ENCODE measurements at regions not wholly inside any gene's neighbourhood (a gene's known extent, or its start where the extent isn't known, plus 50 kb on each side); places are given as distances from the start of the nearest gene placed in this dataset.

DNA sequence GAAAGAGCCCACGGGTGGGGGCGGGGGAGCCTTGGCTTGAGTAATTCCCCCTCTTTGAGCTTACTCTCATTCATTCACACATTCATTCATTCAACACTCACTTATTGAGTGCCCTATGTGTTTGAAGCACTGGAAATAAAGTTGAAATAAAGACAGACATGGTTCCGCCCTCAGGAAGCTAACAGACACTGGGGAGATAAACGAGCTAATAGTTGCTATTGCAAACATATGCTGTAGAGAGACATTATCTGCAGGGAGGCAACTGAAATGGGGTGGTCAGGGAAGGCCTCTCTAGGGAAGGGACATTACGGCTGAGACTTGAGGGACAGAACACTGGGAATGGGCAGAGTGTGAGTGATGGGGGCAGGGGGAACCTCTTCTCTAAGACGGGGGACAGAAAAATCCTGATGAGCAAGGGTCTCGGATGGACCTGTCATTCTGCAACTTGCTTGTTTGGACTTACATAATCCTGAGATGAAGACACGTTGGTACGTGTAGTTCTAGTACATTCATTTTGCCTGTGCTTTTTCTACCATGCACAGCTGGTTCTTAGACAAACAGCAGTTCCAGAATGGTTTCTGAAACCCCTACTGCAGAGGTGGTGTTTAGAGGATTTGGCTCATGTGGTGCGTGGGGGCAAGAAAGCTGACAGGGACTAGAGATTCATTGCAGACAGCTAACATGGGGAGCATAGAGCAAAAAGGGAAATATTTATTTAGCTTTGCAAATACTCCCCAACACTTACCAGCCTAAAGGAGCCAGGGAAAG is 71.1 kb upstream of the BLCAP start:
- Histone ChIP-seq H3K36me3 (ENCODE audit: control insufficient read depth, insufficient read depth, low read length) (no peaks in the 10 kb centered on the region), H3K27me3 (replicated peaks; ENCODE audit: control insufficient read depth, insufficient read depth, low read length) (no peaks in the 10 kb centered on the region; the same call in 1 of the 2 replicates), H3K4me3 (replicated peaks; ENCODE audit: low read depth, low read length) (no peak overlapping the region)
- TF ChIP-seq CTCF (IDR thresholded peaks at IDR 0.05; ENCODE audit: insufficient read depth, low read length, poor library complexity, severe bottlenecking), result no peak
- no peak for DNase-seq (ENCODE audit: extremely low read depth, insufficient read length)

DNA sequence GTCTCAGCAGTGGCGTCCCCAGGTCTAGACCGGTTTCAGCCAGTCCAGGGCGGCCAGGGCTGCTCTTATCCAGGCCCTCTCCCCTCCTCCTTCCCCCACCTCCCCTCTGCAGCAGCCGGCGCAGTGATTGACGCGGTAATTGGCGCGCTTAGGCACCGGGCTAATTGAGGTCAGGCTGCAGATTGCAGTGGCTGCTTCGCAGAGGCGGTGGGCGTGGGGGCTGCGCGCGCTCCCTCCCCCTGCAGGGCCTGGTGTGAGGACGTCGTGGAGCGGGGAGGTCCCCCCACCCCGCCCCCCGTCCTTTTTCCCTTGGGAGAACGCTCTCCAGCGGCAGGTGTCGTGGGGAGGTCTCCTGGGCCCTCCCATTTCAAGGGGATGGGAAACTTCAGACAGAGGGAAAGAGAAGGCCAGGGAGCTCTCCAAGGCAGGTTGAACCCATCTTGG is 70.4 kb upstream of the BLCAP start:
- H3K36me3 ChIP-seq (ENCODE audit: control insufficient read depth, insufficient read depth, low read length), result no peaks in the 10 kb centered on the region
- DNase-seq (ENCODE audit: extremely low read depth, insufficient read length), result no peak
- H3K4me3 ChIP-seq (replicated peaks; ENCODE audit: low read depth, low read length), result no peak overlapping the region
- no peak for TF ChIP-seq CTCF (IDR thresholded peaks at IDR 0.05; ENCODE audit: insufficient read depth, low read length, poor library complexity, severe bottlenecking)
- no peaks in the 10 kb centered on the region; the same call in 1 of the 2 replicates for H3K27me3 ChIP-seq (replicated peaks; ENCODE audit: control insufficient read depth, insufficient read depth, low read length)

DNA sequence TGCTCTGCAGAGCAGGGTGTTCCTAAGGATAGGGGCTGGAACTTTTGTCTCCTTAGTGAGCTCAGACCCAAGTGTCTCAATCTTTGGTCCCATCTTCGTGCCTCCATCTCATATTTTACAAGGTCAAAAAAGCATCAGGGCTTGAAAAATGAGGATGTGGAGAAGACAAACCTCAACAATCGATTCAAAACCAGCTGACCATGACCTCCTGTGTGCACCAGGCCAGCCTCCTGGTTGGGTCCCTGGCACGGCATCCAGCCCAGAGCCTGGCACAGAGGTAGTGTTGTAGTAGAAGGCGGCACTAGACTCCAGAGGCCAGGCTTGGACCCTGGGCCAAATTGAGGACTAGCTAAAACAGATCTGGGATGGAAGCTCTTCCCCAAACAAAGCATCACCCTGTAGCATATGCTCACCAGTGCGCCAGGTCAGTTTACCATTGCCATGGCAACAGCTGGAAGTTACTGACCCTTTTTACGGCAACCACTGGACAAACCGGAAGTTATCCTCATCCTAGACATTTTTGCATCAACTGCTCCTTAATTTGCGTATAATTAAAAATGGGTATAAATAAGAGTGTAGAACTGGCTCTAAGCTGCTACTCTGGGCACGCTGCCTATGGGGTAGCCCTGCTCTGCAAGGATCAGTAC is 69.3 kb upstream of the BLCAP start:
- Histone ChIP-seq H3K27me3 (replicated peaks; ENCODE audit: control insufficient read depth, insufficient read depth, low read length) (no peaks in the 10 kb centered on the region), H3K36me3 (ENCODE audit: control insufficient read depth, insufficient read depth, low read length) (no peaks in the 10 kb centered on the region), H3K4me3 (replicated peaks; ENCODE audit: low read depth, low read length) (no peak overlapping the region)
- no peak for DNase-seq (ENCODE audit: extremely low read depth, insufficient read length)
- no peak for TF ChIP-seq CTCF (IDR thresholded peaks at IDR 0.05; ENCODE audit: insufficient read depth, low read length, poor library complexity, severe bottlenecking)

DNA sequence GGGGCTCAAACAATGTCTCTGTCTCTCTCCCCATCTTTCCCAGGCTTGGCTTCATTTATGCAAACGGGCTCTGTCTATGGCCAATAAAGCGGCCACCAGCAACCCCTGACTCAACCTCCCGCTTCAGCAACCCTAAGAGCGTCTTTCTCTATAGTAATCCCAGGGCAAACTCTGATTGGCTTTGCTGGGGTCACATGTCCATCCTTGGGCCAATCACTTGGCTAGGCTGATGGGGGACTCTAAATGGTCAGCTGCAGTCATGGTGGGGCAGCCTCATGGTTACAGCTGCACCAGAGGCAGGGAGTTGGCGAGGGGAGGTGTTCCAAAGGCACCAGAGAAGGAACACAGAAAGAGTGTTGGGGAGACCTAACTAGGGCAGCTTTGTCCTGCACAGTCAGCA is 68.5 kb upstream of the BLCAP start:
- TF ChIP-seq CTCF (IDR thresholded peaks at IDR 0.05; ENCODE audit: insufficient read depth, low read length, poor library complexity, severe bottlenecking), result no peak
- no peaks in the 10 kb centered on the region; the same call in 1 of the 2 replicates for H3K27me3 ChIP-seq (replicated peaks; ENCODE audit: control insufficient read depth, insufficient read depth, low read length)
- no peaks in the 10 kb centered on the region for H3K36me3 ChIP-seq (ENCODE audit: control insufficient read depth, insufficient read depth, low read length)
- DNase-seq (ENCODE audit: extremely low read depth, insufficient read length), result no peak
- H3K4me3 ChIP-seq (replicated peaks; ENCODE audit: low read depth, low read length), result no peak overlapping the region

- Histone ChIP-seq H3K4me3 (replicated peaks; ENCODE audit: low read depth, low read length) (no peak overlapping the region), H3K27me3 (replicated peaks; ENCODE audit: control insufficient read depth, insufficient read depth, low read length) (no peaks in the 10 kb centered on the region; the same call in 1 of the 2 replicates), H3K36me3 (ENCODE audit: control insufficient read depth, insufficient read depth, low read length) (no peaks in the 10 kb centered on the region)
- DNase-seq (ENCODE audit: extremely low read depth, insufficient read length), result no peak
- TF ChIP-seq CTCF (IDR thresholded peaks at IDR 0.05; ENCODE audit: insufficient read depth, low read length, poor library complexity, severe bottlenecking), result no peak
Measured at GRCh38 chr20:37593710-37594109, 66.0 kb upstream of the BLCAP start.
